PC-3 (cell line): ENCODE measurements at regions not wholly inside any gene's neighbourhood (a gene's known extent, or its start where the extent isn't known, plus 50 kb on each side); places are given as distances from the start of the nearest gene placed in this dataset.

Experiments
- ATAC-seq: fragments of 200-7000 bp; cut with Tn5 transposase; 2 replicates; pipeline ENCODE4 v1.9.1; 2020; ENCODE audit warnings: mild to moderate bottlenecking, moderate library complexity
- BruUV-seq: library from RNA; stranded (reverse); fragments of 400-500 nt; replicated peaks from 2 replicates; lab custom pipeline; 2021; lab: Mats Ljungman, UMichigan
- CTCF ChIA-PET: fragments of 300-600 bp; sonication (Branson Sonifier 250); formaldehyde crosslinking; loops from one replicate; lab custom pipeline; 2022; ENCODE audit warnings: antibody characterized with exemption; lab: Charles Lee
- POLR2A ChIA-PET: fragments of 300-600 bp; sonication (Branson Sonifier 250); formaldehyde crosslinking; loops from one replicate; lab custom pipeline; 2022; ENCODE audit warnings: antibody characterized with exemption; ENCODE audit not compliant: unreplicated experiment; lab: Charles Lee
- DNase-seq: peaks from one replicate; pipeline ENCODE4 v3.0.0-alpha.2; 2015
- H2AFZ ChIP-seq: fragments of 300-600 bp; sonication (generic); 2 replicates; pipeline ENCODE4 v1.6.0; 2016; ENCODE audit warnings: antibody characterized with exemption, low read length
- H3F3A ChIP-seq: fragments of 300-600 bp; sonication (generic); one replicate; pipeline ENCODE4 v1.6.0; 2017; ENCODE audit warnings: antibody characterized with exemption, low read length, control low read depth, mild to moderate bottlenecking; ENCODE audit not compliant: unreplicated experiment
- H3K27ac ChIP-seq: fragments of 300-600 bp; sonication (generic); 2 replicates; pipeline ENCODE4 v1.5.1; 2016; ENCODE audit warnings: mild to moderate bottlenecking, low read length
- H3K27me3 ChIP-seq: fragments of 300-600 bp; sonication (generic); 2 replicates; pipeline ENCODE4 v1.6.1; 2016; ENCODE audit warnings: low read length, mixed read lengths
- H3K36me3 ChIP-seq: fragments of 300-600 bp; sonication (generic); 2 replicates; pipeline ENCODE4 v1.6.1; 2016; ENCODE audit warnings: low read depth, mixed run types, low read length, mixed read lengths
- H3K4me1 ChIP-seq: fragments of 300-600 bp; sonication (generic); 2 replicates; pipeline ENCODE4 v1.5.1; 2016; ENCODE audit warnings: low read length; ENCODE audit not compliant: insufficient read depth
- H3K4me2 ChIP-seq: fragments of 300-600 bp; sonication (generic); 2 replicates; pipeline ENCODE4 v1.6.0; 2016; ENCODE audit warnings: low read length
- H3K4me3 ChIP-seq: fragments of 300-600 bp; sonication (generic); 2 replicates; pipeline ENCODE4 v1.5.1; 2016; ENCODE audit warnings: mild to moderate bottlenecking, low read length, mixed read lengths
- H3K79me2 ChIP-seq: fragments of 300-600 bp; sonication (generic); 2 replicates; pipeline ENCODE4 v1.6.1; 2017; ENCODE audit warnings: low read length, mixed read lengths
- H3K9ac ChIP-seq: fragments of 300-600 bp; sonication (generic); 2 replicates; pipeline ENCODE4 v1.6.0; 2016; ENCODE audit warnings: mild to moderate bottlenecking, low read length
- H3K9me2 ChIP-seq: fragments of 300-600 bp; sonication (generic); replicated peaks from 2 replicates; pipeline ENCODE4 v1.6.1; 2016; ENCODE audit warnings: mixed run types, low read length, mixed read lengths
- H3K9me3 ChIP-seq: fragments of 300-600 bp; sonication (generic); 2 replicates; pipeline ENCODE4 v1.6.1; 2016; ENCODE audit warnings: low read length, mixed read lengths
- H4K20me1 ChIP-seq: fragments of 300-600 bp; sonication (generic); 2 replicates; pipeline ENCODE4 v1.6.1; 2016; ENCODE audit warnings: low read length, mixed read lengths
- CTCF ChIP-seq: fragments of 300-600 bp; sonication (generic); conservative IDR thresholded peaks from 2 replicates; pipeline ENCODE4 v1.5.1; 2017; ENCODE audit warnings: antibody characterized with exemption, low read depth, mild to moderate bottlenecking, low read length
- EZH2 ChIP-seq: fragments of 300-600 bp; sonication (generic); IDR thresholded peaks from one replicate; pipeline ENCODE4 v1.6.1; 2017; ENCODE audit warnings: antibody characterized with exemption, mild to moderate bottlenecking, low read length; ENCODE audit not compliant: unreplicated experiment
- EZH2phosphoT487 ChIP-seq: fragments of 300-600 bp; sonication (generic); IDR thresholded peaks from 2 replicates; pipeline ENCODE4 v1.6.1; 2018; ENCODE audit warnings: mild to moderate bottlenecking, antibody characterized with exemption, low read length, borderline replicate concordance
- intact Hi-C: fragments of 100-400 bp; cut with micrococcal nuclease; formaldehyde crosslinking; loops from 2 replicates; pipeline ENCODE4 v1.9.0; 2023

- Histone ChIP-seq H3K4me2 (no peak overlapping the region), H3K27ac (no peak overlapping the region), H3K27me3 (no peaks in the 10 kb centered on the region), H4K20me1 (no peaks in the 10 kb centered on the region), H3K9ac (no peak overlapping the region), H3K4me1 (peaks cover 12% of the 10 kb centered on the region), H3K36me3 (no peaks in the 10 kb centered on the region), H3K9me3 (no peaks in the 10 kb centered on the region), H3F3A (no peaks in the 10 kb centered on the region), H3K4me3 (no peak overlapping the region), H3K9me2 (no peaks in the 10 kb centered on the region; the same call in 1 of the 2 replicates), H2AFZ (no peak overlapping the region), H3K79me2 (no peaks in the 10 kb centered on the region)
- ChIA-PET POLR2A (no interaction called here), CTCF (no interaction called here)
- no peak for TF ChIP-seq CTCF
- no peak for TF ChIP-seq EZH2phosphoT487
- no peak for TF ChIP-seq EZH2
- no peak for DNase-seq
- no TSS peak for BruUV-seq
- no peak for ATAC-seq
- intact Hi-C loops, result no loop called here
Observed at GRCh38 chr2:122703676-122704075, 948.2 kb downstream of the TSN start.

- DNase-seq (no peak), ATAC-seq (no peak)
- Histone ChIP-seq H3K27me3 (no peaks in the 10 kb centered on the region), H3K4me2 (no peak overlapping the region), H3K9me3 (no peaks in the 10 kb centered on the region), H3K79me2 (no peaks in the 10 kb centered on the region), H4K20me1 (no peaks in the 10 kb centered on the region), H3K9ac (no peak overlapping the region), H3K36me3 (no peaks in the 10 kb centered on the region), H2AFZ (no peak overlapping the region), H3K4me1 (peaks cover 12% of the 10 kb centered on the region), H3F3A (no peaks in the 10 kb centered on the region), H3K4me3 (no peak overlapping the region), H3K27ac (no peak overlapping the region), H3K9me2 (no peaks in the 10 kb centered on the region; the same call in 1 of the 2 replicates)
- intact Hi-C loops, result no loop called here
- no TSS peak for BruUV-seq
- POLR2A ChIA-PET, result no interaction called here
- CTCF ChIA-PET, result no interaction called here
- TF ChIP-seq EZH2 (no peak), CTCF (no peak), EZH2phosphoT487 (no peak)
Observed at GRCh38 chr2:122704109-122704563, 948.7 kb downstream of the TSN start.

- Histone ChIP-seq H3K9me2 (no peaks in the 10 kb centered on the region; the same call in 1 of the 2 replicates), H3K27ac (no peak overlapping the region), H3K9ac (no peak overlapping the region), H3K27me3 (no peaks in the 10 kb centered on the region), H3K9me3 (no peaks in the 10 kb centered on the region), H2AFZ (no peak overlapping the region), H4K20me1 (no peaks in the 10 kb centered on the region), H3K36me3 (no peaks in the 10 kb centered on the region), H3K79me2 (no peaks in the 10 kb centered on the region), H3K4me3 (no peak overlapping the region), H3F3A (no peaks in the 10 kb centered on the region), H3K4me1 (peaks cover 12% of the 10 kb centered on the region), H3K4me2 (no peak overlapping the region)
- ATAC-seq (no peak), DNase-seq (no peak)
- ChIA-PET CTCF (no interaction called here), POLR2A (no interaction called here)
- TF ChIP-seq CTCF (no peak), EZH2 (no peak), EZH2phosphoT487 (no peak)
- BruUV-seq, result no TSS peak
- intact Hi-C loops, result no loop called here
Observed at GRCh38 chr2:122705746-122706145, 950.3 kb downstream of the TSN start.
